HFF-Myc (cell line): ENCODE measurements at regions not wholly inside any gene's neighbourhood (a gene's known extent, or its start where the extent isn't known, plus 50 kb on each side); places are given as distances from the start of the nearest gene placed in this dataset.

Source experiments
- DNase-seq: peaks from one replicate; pipeline ENCODE4 v3.0.0-alpha.2; 2011; ENCODE audit warnings: low read depth; ENCODE audit errors: extremely low read depth
- H3K4me3 ChIP-seq: replicated peaks from 2 replicates; pipeline ENCODE4 v1.5.1; 2011; ENCODE audit warnings: low read depth, mild to moderate bottlenecking, control low read depth, low read length
- TF ChIP-seq, protein P1 (sequence below): IDR thresholded peaks from 2 replicates; pipeline ENCODE4 v1.5.1; 2012; ENCODE audit warnings: mild to moderate bottlenecking, low read depth, low read length, control low read depth; ENCODE audit errors: missing control alignments

DNA sequence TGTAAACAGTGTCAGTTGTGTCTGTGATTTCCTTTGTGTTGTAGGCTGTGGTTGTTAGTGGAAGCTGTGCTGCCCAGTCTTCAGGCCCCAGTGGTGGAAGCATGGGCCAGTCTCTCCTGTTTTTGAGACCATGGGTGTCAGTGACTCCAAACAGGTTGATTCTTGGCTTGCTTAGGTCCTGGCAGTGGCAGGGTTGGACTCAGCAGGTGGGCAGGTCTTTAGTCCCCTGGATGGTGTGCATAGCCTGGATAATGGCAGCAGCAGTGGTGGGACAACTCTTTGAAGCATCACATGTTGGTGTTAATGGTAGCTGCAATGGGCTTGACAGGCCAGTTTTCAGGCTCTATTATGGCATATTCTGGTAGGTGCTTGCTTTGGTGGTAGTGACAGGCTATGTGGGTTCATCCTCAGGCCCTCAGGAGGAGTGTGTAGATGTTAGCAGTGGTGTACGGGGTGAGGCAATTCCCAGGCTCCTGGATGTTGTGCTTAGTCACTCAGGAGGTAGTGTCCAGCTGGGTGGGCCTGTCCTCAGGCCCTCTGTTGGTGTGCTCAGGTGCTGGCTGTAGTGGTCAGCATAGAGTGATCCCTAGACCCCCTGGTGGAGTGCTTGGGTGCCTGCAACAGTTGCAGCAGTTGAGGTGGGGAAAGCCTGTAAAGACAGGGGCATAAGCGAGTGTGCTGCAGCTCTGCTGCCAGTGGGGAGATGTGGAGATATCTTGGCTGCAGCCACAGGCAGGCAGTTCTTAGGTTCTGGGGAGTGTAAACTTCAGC lies 596.7 kb downstream of the PDCD6IP start:
- no peak for DNase-seq
- TF ChIP-seq, protein P1, sequence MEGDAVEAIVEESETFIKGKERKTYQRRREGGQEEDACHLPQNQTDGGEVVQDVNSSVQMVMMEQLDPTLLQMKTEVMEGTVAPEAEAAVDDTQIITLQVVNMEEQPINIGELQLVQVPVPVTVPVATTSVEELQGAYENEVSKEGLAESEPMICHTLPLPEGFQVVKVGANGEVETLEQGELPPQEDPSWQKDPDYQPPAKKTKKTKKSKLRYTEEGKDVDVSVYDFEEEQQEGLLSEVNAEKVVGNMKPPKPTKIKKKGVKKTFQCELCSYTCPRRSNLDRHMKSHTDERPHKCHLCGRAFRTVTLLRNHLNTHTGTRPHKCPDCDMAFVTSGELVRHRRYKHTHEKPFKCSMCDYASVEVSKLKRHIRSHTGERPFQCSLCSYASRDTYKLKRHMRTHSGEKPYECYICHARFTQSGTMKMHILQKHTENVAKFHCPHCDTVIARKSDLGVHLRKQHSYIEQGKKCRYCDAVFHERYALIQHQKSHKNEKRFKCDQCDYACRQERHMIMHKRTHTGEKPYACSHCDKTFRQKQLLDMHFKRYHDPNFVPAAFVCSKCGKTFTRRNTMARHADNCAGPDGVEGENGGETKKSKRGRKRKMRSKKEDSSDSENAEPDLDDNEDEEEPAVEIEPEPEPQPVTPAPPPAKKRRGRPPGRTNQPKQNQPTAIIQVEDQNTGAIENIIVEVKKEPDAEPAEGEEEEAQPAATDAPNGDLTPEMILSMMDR = no peak
- no peak overlapping the region for H3K4me3 ChIP-seq

DNA sequence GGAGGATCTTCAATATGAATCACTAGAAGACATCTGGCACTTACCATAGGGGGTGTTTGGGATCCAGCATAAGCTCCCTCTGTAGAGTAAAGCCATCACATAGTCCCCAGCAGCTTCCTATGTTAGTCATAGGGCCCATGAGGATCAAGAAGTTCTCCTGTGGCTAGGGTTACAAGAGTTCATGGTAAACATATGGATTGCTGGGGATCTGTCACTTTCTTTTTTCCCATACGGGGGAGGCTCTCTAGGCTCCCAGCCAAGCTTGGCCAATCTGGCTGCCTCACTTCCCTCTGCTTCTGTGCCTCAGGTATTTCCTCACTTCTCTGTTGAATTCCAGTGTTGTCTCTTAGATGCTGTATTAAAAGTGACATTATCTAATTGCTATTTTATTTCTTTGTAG lies 597.9 kb downstream of the PDCD6IP start:
- no peak overlapping the region for H3K4me3 ChIP-seq
- DNase-seq = no peak
- TF ChIP-seq, protein P1 = no peak

DNA sequence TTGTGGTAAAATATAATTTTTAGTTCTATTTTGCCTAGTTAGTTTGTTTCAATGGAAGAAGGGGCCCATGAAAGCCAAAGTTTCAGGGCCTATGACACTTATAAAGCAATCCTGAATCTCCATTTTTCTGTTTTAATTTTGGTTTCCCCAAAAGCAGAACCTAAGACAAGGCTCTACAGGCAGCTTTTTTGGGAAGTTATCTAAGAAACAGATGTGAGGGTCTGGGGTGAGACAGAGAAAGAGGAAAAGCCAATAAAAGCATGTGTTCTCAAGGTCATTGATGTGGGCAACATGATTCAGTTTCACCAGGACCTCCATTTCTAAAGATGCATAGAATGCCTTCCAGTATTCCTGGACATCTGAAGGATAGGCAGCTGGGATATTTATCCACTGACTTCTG lies 598.5 kb downstream of the PDCD6IP start:
- H3K4me3 ChIP-seq = no peak overlapping the region
- DNase-seq = no peak
- TF ChIP-seq, protein P1 = no peak

DNA sequence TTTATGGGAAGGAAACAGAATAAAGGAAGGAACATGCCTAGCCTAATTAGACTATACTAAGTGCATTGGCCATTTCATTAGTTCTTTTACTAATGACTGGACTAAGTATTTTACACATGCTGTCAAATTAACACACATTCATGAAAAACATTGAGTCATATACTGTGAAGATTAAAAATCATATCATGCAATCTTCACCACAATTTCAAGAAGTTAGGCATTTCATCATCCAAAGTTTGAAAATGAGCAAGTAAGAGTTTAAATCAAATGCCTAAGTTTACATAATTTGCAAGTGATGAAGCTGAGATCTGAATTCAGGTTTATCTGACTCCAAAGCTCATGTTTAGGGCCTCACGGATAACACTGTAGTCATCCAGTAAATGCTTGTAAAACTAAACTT lies 601.0 kb downstream of the PDCD6IP start:
- no peak for DNase-seq
- TF ChIP-seq, protein P1 = no peak
- H3K4me3 ChIP-seq = no peak overlapping the region

DNA sequence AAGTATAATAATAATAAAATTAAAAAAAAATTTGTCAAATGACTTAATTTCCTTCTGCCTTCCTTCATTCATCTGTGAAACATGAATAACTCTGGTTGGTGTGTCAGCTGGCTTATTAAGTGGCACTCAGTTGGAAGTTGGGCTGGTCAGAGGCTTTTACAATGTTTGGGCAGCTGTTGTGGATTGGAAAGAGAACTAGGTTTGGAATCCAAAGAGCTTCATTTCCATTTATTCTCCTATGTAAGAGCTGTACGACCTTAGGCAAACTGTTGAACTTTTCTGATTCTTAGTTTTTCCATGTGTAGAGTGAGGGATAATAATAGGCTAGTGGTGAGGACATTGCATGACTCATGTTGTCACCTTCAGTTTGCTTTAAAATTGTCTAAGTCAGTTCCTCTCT lies 606.7 kb downstream of the PDCD6IP start:
- TF ChIP-seq, protein P1 = no peak
- DNase-seq = no peak

DNA sequence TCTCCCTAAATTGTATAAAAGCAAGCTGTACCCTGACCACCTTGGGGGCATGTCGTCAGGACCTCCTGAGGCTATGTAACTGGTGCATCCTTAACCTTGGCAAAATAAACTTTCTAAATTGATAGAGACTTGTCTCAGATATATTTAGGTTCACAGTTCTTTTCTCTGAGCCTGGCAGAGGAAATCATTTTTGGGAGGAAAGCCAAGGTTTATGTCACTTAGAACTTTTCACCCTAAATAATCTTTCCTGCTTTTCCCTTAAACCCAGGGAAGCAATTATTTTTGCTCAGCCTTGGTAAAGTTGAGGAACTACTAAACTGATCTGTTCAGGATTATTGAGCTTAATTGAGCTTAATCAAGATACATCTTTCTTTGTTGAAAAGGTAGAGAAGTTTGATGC lies 608.9 kb downstream of the PDCD6IP start:
- no peak for DNase-seq

More for the DNA sequence above, 606.7 kb downstream of the PDCD6IP start:
- H3K4me3 ChIP-seq = no peak overlapping the region

More for the DNA sequence above, 608.9 kb downstream of the PDCD6IP start:
- H3K4me3 ChIP-seq = no peak overlapping the region
- TF ChIP-seq, protein P1 = no peak
